ENCODE measurements at regions not wholly inside any gene's neighbourhood (a gene's known extent, or its start where the extent isn't known, plus 50 kb on each side); places are given as distances from the start of the nearest gene placed in this dataset.

DNA sequence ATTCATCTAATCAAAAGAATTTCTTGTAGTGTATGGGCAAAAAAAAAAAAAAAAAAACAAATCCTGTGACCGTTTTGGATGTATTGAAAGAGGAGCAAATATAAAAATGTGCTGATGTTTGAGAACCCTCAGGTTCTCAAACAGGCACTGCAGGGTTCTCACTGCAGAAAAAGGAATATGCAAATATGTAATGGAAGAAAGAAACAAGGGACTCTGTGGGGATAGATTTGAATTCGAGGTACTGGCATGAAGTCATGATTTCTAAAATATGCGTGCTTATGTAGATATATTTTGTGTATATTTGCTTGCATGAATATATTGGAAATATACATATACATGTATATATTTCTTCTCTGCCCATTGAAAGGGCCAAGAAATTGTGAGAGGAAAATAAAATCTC, 365.0 kb upstream of the RUNX1 start (continued):
- TF ChIP-seq, protein P1, sequence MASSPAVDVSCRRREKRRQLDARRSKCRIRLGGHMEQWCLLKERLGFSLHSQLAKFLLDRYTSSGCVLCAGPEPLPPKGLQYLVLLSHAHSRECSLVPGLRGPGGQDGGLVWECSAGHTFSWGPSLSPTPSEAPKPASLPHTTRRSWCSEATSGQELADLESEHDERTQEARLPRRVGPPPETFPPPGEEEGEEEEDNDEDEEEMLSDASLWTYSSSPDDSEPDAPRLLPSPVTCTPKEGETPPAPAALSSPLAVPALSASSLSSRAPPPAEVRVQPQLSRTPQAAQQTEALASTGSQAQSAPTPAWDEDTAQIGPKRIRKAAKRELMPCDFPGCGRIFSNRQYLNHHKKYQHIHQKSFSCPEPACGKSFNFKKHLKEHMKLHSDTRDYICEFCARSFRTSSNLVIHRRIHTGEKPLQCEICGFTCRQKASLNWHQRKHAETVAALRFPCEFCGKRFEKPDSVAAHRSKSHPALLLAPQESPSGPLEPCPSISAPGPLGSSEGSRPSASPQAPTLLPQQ (tag by site-specific recombination; IDR thresholded peaks at IDR 0.05): no peak
- no peak for TF ChIP-seq ZNF529 (tag by site-specific recombination; IDR thresholded peaks at IDR 0.05; ENCODE audit: insufficient replicate concordance)
- no peak for TF ChIP-seq ZNF175 (tag by site-specific recombination; IDR thresholded peaks at IDR 0.05)

DNA sequence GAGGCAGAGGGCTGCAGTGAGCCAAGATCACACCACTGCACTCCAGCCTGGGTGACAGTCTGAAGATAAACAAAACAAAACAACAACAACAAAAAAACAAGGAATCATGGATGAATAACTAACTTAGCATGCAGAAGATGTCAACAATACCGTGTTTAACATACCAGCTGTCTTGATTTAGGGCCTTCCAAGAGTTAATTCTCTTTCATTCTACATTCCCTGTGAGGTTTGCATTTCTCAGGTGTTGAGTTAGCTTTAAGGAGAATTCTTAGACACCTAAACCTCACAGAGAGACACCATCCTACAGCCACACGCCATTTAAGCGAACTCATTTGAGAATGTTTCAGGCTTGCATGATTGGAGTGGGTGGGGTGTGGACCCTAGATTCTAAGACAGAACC, 363.1 kb upstream of the RUNX1 start:
- CTCF ChIA-PET: interaction anchor here (0.7 to 1.4 kb wide), 2 partner anchors 347 to 428 kb away, joined by 3 to 4 read pairs; no protein-coding TSS in a partner anchor
- H3K4me1 ChIP-seq (ENCODE audit: control insufficient read depth, insufficient read depth, low read length): no peaks in the 10 kb centered on the region
- no peak overlapping the region for H3K27ac ChIP-seq (ENCODE audit: extremely low read depth, low read depth, low read length)
- POLR2A ChIA-PET: no interaction called here
- TF ChIP-seq ZNF530 (tag by site-specific recombination; IDR thresholded peaks at IDR 0.05; ENCODE audit: low read depth) (no peak), ZNF610 (tag by site-specific recombination; IDR thresholded peaks at IDR 0.05; ENCODE audit: borderline replicate concordance) (no peak), YY1 (tag by site-specific recombination; IDR thresholded peaks at IDR 0.05) (no peak), ZNF791 (tag by site-specific recombination; IDR thresholded peaks at IDR 0.05) (no peak), ZNF366 (tag by site-specific recombination; conservative IDR thresholded peaks at IDR 0.05) (no peak)
- TF ChIP-seq, protein P2, sequence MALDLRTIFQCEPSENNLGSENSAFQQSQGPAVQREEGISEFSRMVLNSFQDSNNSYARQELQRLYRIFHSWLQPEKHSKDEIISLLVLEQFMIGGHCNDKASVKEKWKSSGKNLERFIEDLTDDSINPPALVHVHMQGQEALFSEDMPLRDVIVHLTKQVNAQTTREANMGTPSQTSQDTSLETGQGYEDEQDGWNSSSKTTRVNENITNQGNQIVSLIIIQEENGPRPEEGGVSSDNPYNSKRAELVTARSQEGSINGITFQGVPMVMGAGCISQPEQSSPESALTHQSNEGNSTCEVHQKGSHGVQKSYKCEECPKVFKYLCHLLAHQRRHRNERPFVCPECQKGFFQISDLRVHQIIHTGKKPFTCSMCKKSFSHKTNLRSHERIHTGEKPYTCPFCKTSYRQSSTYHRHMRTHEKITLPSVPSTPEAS (tag by site-specific recombination; IDR thresholded peaks at IDR 0.05): no peak
- TF ChIP-seq, protein P3, sequence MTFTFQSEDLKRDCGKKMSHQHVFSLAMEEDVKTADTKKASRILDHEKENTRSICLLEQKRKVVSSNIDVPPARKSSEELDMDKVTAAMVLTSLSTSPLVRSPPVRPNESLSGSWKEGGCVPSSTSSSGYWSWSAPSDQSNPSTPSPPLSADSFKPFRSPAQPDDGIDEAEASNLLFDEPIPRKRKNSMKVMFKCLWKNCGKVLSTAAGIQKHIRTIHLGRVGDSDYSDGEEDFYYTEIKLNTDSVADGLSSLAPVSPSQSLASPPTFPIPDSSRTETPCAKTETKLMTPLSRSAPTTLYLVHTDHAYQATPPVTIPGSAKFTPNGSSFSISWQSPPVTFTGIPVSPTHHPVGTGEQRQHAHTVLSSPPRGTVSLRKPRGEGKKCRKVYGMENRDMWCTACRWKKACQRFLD (tag by site-specific recombination; IDR thresholded peaks at IDR 0.05): no peak
- no peaks in the 10 kb centered on the region for H3K9me3 ChIP-seq (ENCODE audit: control insufficient read depth, insufficient read depth, low read depth, low read length)
- H3K36me3 ChIP-seq (ENCODE audit: control insufficient read depth in 2 of 2, insufficient read depth in 1 of 2, low read length in 2 of 2): no peaks in the 10 kb centered on the region
- no peak overlapping the region for H3K4me3 ChIP-seq (ENCODE audit: low read depth, low read length)

DNA sequence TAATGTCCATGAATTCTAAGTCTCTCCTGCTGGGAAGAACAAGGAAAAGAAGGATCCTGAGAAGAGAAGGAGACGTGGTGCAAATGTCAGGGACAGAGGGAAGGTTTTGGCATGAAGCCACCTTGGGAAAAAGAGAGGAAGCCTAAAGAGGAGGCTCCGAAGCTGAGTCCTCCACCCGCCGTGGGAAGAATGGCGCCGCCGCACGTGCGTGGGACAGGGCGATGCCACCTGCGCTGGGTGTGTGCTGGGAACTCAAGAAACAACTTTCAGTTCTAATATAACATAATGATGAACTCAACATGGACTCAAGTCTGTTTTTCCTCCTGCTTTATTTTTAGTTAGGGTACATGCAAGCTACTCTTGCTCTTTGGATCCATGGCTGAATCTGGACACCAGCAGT, 362.3 kb upstream of the RUNX1 start:
- no peaks in the 10 kb centered on the region for H3K4me1 ChIP-seq (ENCODE audit: control insufficient read depth, insufficient read depth, low read length)
- H3K9me3 ChIP-seq (ENCODE audit: control insufficient read depth, insufficient read depth, low read depth, low read length): no peaks in the 10 kb centered on the region
- H3K4me3 ChIP-seq (ENCODE audit: low read depth, low read length): no peak overlapping the region
- CTCF ChIA-PET: interaction anchor here (0.7 to 1.4 kb wide), 2 partner anchors 346 to 428 kb away, joined by 3 to 4 read pairs; no protein-coding TSS in a partner anchor
- no peaks in the 10 kb centered on the region for H3K36me3 ChIP-seq (ENCODE audit: control insufficient read depth in 2 of 2, insufficient read depth in 1 of 2, low read length in 2 of 2)
- TF ChIP-seq ZNF157 (tag by site-specific recombination; IDR thresholded peaks at IDR 0.05) (no peak), ZNF624 (tag by site-specific recombination; IDR thresholded peaks at IDR 0.05) (no peak), GFI1B (tag by site-specific recombination; IDR thresholded peaks at IDR 0.05) (no peak), ZNF677 (tag by site-specific recombination; IDR thresholded peaks at IDR 0.05) (no peak), ZNF707 (tag by site-specific recombination; IDR thresholded peaks at IDR 0.05) (no peak)
- TF ChIP-seq, protein P4, sequence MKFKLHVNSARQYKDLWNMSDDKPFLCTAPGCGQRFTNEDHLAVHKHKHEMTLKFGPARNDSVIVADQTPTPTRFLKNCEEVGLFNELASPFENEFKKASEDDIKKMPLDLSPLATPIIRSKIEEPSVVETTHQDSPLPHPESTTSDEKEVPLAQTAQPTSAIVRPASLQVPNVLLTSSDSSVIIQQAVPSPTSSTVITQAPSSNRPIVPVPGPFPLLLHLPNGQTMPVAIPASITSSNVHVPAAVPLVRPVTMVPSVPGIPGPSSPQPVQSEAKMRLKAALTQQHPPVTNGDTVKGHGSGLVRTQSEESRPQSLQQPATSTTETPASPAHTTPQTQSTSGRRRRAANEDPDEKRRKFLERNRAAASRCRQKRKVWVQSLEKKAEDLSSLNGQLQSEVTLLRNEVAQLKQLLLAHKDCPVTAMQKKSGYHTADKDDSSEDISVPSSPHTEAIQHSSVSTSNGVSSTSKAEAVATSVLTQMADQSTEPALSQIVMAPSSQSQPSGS (tag by site-specific recombination; IDR thresholded peaks at IDR 0.05; ENCODE audit: low read depth): no peak
- TF ChIP-seq, protein P5, sequence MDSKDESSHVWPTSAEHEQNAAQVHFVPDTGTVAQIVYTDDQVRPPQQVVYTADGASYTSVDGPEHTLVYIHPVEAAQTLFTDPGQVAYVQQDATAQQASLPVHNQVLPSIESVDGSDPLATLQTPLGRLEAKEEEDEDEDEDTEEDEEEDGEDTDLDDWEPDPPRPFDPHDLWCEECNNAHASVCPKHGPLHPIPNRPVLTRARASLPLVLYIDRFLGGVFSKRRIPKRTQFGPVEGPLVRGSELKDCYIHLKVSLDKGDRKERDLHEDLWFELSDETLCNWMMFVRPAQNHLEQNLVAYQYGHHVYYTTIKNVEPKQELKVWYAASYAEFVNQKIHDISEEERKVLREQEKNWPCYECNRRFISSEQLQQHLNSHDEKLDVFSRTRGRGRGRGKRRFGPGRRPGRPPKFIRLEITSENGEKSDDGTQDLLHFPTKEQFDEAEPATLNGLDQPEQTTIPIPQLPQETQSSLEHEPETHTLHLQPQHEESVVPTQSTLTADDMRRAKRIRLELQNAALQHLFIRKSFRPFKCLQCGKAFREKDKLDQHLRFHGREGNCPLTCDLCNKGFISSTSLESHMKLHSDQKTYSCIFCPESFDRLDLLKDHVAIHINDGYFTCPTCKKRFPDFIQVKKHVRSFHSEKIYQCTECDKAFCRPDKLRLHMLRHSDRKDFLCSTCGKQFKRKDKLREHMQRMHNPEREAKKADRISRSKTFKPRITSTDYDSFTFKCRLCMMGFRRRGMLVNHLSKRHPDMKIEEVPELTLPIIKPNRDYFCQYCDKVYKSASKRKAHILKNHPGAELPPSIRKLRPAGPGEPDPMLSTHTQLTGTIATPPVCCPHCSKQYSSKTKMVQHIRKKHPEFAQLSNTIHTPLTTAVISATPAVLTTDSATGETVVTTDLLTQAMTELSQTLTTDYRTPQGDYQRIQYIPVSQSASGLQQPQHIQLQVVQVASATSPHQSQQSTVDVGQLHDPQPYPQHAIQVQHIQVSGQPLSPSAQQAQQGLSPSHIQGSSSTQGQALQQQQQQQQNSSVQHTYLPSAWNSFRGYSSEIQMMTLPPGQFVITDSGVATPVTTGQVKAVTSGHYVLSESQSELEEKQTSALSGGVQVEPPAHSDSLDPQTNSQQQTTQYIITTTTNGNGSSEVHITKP (tag by site-specific recombination; IDR thresholded peaks at IDR 0.05): no peak
- POLR2A ChIA-PET: no interaction called here
- no peak overlapping the region for H3K27ac ChIP-seq (ENCODE audit: extremely low read depth, low read depth, low read length)

Data from HEK293 (cell line).